Hematopoietic multipotent progenitor cell treated with erythropoietin and hydrocortisone succinate and interleukin-3 and kit ligand, for 17 days (in vitro differentiated cells): ENCODE measurements at regions not wholly inside any gene's neighbourhood (a gene's known extent, or its start where the extent isn't known, plus 50 kb on each side); places are given as distances from the start of the nearest gene placed in this dataset.
"Not testable (repeated sequence)": the region's sequence is repeated elsewhere in the genome, so short reads cannot be mapped to it uniquely, and the experiment has no call there.

Experiments
- DNase-seq: peaks from one replicate; pipeline ENCODE4 v3.0.0-alpha.2; 2015; ENCODE audit warnings: low spot score

- DNase-seq, result no peak
Observed at GRCh38 chr2:146465460-146465859, 1379.4 kb upstream of the ACVR2A start.

GRCh38 chr2:146461068-146461467, 1383.8 kb upstream of the ACVR2A start:
- DNase-seq, result no peak

- DNase-seq, result no peak
Observed at GRCh38 chr2:146458585-146458984, 1386.2 kb upstream of the ACVR2A start.

- DNase-seq, result no peak
Observed at GRCh38 chr2:146457221-146457620, 1387.6 kb upstream of the ACVR2A start.

GRCh38 chr2:146455325-146455724, 1389.5 kb upstream of the ACVR2A start:
- no peak for DNase-seq

GRCh38 chr2:146451972-146452371, 1392.9 kb upstream of the ACVR2A start:
- DNase-seq, result no peak

GRCh38 chr2:146450131-146450530, 1394.7 kb upstream of the ACVR2A start:
- DNase-seq, result no peak

- no peak for DNase-seq
Observed at GRCh38 chr2:146444987-146445386, 1399.8 kb upstream of the ACVR2A start.

- no peak for DNase-seq
Observed at GRCh38 chr2:146444085-146444484, 1400.7 kb upstream of the ACVR2A start.

GRCh38 chr2:146438246-146438645, 1406.6 kb upstream of the ACVR2A start:
- no peak for DNase-seq

- no peak for DNase-seq
Observed at GRCh38 chr2:146437712-146438111, 1407.1 kb upstream of the ACVR2A start.

GRCh38 chr2:146433116-146433875, 1411.5 kb upstream of the ACVR2A start:
- DNase-seq, result no peak

- no peak for DNase-seq
Observed at GRCh38 chr2:146429366-146429765, 1415.5 kb upstream of the ACVR2A start.

GRCh38 chr2:146417942-146418341, 1426.9 kb upstream of the ACVR2A start:
- no peak for DNase-seq

GRCh38 chr2:146415291-146415690, 1429.5 kb upstream of the ACVR2A start:
- DNase-seq, result no peak

GRCh38 chr2:146414456-146414855, 1430.4 kb upstream of the ACVR2A start:
- no peak for DNase-seq

- DNase-seq, result no peak
Observed at GRCh38 chr2:146413086-146413610, 1431.7 kb upstream of the ACVR2A start.

GRCh38 chr2:146412625-146413024, 1432.2 kb upstream of the ACVR2A start:
- DNase-seq, result no peak

- DNase-seq, result not testable (repeated sequence)
Observed at GRCh38 chr2:146405402-146406309, 1439.2 kb upstream of the ACVR2A start.

GRCh38 chr2:146403546-146404160, 1441.2 kb upstream of the ACVR2A start:
- DNase-seq, result not testable (repeated sequence)

GRCh38 chr2:146392631-146393030, 1452.2 kb upstream of the ACVR2A start:
- no peak for DNase-seq

GRCh38 chr2:146392186-146392585, 1452.6 kb upstream of the ACVR2A start:
- no peak for DNase-seq
